ENCODE measurements at regions not wholly inside any gene's neighbourhood (a gene's known extent, or its start where the extent isn't known, plus 50 kb on each side); places are given as distances from the start of the nearest gene placed in this dataset.

- H3K27ac ChIP-seq = no peak overlapping the region
- no peaks in the 10 kb centered on the region for H3K27me3 ChIP-seq
- no peaks in the 10 kb centered on the region for H3K4me1 ChIP-seq
- H3K36me3 ChIP-seq = no peaks in the 10 kb centered on the region
- H3K9me3 ChIP-seq = no peaks in the 10 kb centered on the region
- WGBS = 89% methylated on average over 3 of the region's 3 CpGs
- TF ChIP-seq POLR2AphosphoS5 (IDR thresholded peaks at IDR 0.05) = no peak
- no peak for TF ChIP-seq CTCF (IDR thresholded peaks at IDR 0.05)
- no peak for TF ChIP-seq EP300 (IDR thresholded peaks at IDR 0.05)
- TF ChIP-seq POLR2A (IDR thresholded peaks at IDR 0.05) = no peak
- H3K4me3 ChIP-seq = no peak overlapping the region
- no peak for DNase-seq (ENCODE audit: low spot score in 2 of 2)
Observed at GRCh38 chr17:34066528-34066927, 188.6 kb upstream of the CCL2 start.

- Histone ChIP-seq H3K9me3 (no peaks in the 10 kb centered on the region), H3K27ac (no peak overlapping the region), H3K4me3 (no peak overlapping the region), H3K4me1 (no peaks in the 10 kb centered on the region), H3K36me3 (no peaks in the 10 kb centered on the region), H3K27me3 (peaks cover 1% of the 10 kb centered on the region)
- no peak for TF ChIP-seq POLR2A (IDR thresholded peaks at IDR 0.05)
- no peak for TF ChIP-seq CTCF (IDR thresholded peaks at IDR 0.05)
- TF ChIP-seq POLR2AphosphoS5 (IDR thresholded peaks at IDR 0.05) = no peak
- WGBS = 92% methylated on average over 2 of the region's 2 CpGs
- no peak for DNase-seq (ENCODE audit: low spot score in 2 of 2)
Observed at GRCh38 chr17:34067011-34067410, 188.1 kb upstream of the CCL2 start.

GRCh38 chr17:34068571-34068970 lies 186.5 kb upstream of the CCL2 start:
- Histone ChIP-seq H3K9me3 (no peaks in the 10 kb centered on the region), H3K4me1 (no peaks in the 10 kb centered on the region), H3K36me3 (no peaks in the 10 kb centered on the region), H3K27ac (no peak overlapping the region), H3K4me3 (no peak overlapping the region), H3K27me3 (peaks cover 3% of the 10 kb centered on the region)
- DNase-seq (ENCODE audit: low spot score in 2 of 2) = no peak
- TF ChIP-seq POLR2A (IDR thresholded peaks at IDR 0.05) = no peak
- TF ChIP-seq CTCF (IDR thresholded peaks at IDR 0.05) = no peak
- no peak for TF ChIP-seq EP300 (IDR thresholded peaks at IDR 0.05)
- TF ChIP-seq POLR2AphosphoS5 (IDR thresholded peaks at IDR 0.05) = no peak
- 35% methylated on average over 1 of the region's 1 CpG for WGBS

GRCh38 chr17:34070712-34071111 lies 184.4 kb upstream of the CCL2 start:
- TF ChIP-seq EP300 (IDR thresholded peaks at IDR 0.05) (no peak), POLR2A (IDR thresholded peaks at IDR 0.05) (no peak), CTCF (IDR thresholded peaks at IDR 0.05) (no peak), POLR2AphosphoS5 (IDR thresholded peaks at IDR 0.05) (no peak)
- Histone ChIP-seq H3K9me3 (no peaks in the 10 kb centered on the region), H3K27me3 (peaks cover 3% of the 10 kb centered on the region), H3K4me3 (no peak overlapping the region), H3K36me3 (no peaks in the 10 kb centered on the region), H3K27ac (no peak overlapping the region), H3K4me1 (no peaks in the 10 kb centered on the region)
- no peak for DNase-seq (ENCODE audit: low spot score in 2 of 2)
- WGBS = 75% methylated on average over 4 of the region's 4 CpGs

GRCh38 chr17:34071886-34072420 lies 183.1 kb upstream of the CCL2 start:
- Histone ChIP-seq H3K27ac (no peak overlapping the region), H3K4me3 (no peak overlapping the region), H3K4me1 (no peaks in the 10 kb centered on the region), H3K36me3 (no peaks in the 10 kb centered on the region), H3K9me3 (no peaks in the 10 kb centered on the region), H3K27me3 (peaks cover 3% of the 10 kb centered on the region)
- TF ChIP-seq POLR2AphosphoS5 (IDR thresholded peaks at IDR 0.05) (no peak), EP300 (IDR thresholded peaks at IDR 0.05) (no peak), CTCF (IDR thresholded peaks at IDR 0.05) (no peak), POLR2A (IDR thresholded peaks at IDR 0.05) (no peak)
- DNase-seq (ENCODE audit: low spot score in 2 of 2) = no peak
- WGBS = 71% methylated on average over 11 of the region's 11 CpGs
